ENCODE measurements at regions not wholly inside any gene's neighbourhood (a gene's known extent, or its start where the extent isn't known, plus 50 kb on each side); places are given as distances from the start of the nearest gene placed in this dataset.

DNA sequence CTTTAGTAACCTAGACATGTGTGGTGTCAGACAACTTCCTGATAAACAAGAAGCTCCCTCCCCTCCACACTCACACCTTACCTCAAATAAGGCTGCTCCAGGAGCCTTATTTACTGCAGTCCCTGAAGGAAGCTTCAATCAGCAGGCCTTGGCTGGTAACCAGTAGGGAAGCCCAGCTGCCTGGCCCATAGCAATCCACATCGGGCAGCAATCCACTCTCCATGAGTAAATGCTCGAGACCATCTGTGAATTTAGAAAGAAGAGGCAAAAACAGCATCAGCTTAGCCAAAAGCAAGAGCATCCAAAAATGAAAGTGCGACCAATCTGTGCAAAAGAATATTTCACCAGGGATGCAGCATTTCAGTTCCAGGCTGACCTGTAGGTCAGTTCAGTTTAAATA lies 213.3 kb upstream of the TUSC1 start:
- TF ChIP-seq, protein P1, sequence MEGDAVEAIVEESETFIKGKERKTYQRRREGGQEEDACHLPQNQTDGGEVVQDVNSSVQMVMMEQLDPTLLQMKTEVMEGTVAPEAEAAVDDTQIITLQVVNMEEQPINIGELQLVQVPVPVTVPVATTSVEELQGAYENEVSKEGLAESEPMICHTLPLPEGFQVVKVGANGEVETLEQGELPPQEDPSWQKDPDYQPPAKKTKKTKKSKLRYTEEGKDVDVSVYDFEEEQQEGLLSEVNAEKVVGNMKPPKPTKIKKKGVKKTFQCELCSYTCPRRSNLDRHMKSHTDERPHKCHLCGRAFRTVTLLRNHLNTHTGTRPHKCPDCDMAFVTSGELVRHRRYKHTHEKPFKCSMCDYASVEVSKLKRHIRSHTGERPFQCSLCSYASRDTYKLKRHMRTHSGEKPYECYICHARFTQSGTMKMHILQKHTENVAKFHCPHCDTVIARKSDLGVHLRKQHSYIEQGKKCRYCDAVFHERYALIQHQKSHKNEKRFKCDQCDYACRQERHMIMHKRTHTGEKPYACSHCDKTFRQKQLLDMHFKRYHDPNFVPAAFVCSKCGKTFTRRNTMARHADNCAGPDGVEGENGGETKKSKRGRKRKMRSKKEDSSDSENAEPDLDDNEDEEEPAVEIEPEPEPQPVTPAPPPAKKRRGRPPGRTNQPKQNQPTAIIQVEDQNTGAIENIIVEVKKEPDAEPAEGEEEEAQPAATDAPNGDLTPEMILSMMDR (IDR thresholded peaks at IDR 0.05; ENCODE audit: extremely low read depth, insufficient read depth, missing control alignments) = no peak
- no peak for DNase-seq (ENCODE audit: low spot score)
- in situ Hi-C loops (cut with MboI; ENCODE audit: low pct_unique_long_range_greater_than_20kb, low sequenced_read_pairs, unreplicated experiment) = no loop called here

DNA sequence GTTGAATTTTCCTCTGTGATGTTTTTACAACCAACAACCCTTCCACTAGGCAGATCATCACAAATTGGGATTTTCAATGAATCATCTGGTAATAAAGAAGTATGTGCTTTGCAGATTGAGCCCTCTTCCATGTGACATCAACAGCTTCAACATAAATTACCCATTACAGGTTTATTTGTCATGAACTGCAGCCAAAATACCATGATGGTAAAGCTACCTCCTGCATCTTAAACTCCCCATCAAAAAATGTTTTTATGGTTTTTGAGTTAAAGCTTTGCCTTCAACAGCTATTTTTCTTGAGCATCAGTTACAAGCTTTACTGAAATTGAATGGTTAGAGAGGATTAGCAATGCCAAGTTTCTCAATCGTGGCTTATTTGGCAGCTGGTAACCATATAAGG lies 211.4 kb upstream of the TUSC1 start:
- in situ Hi-C loops (cut with MboI; ENCODE audit: low pct_unique_long_range_greater_than_20kb, low sequenced_read_pairs, unreplicated experiment) = no loop called here
- DNase-seq (ENCODE audit: low spot score) = no peak
- TF ChIP-seq, protein P1 (IDR thresholded peaks at IDR 0.05; ENCODE audit: extremely low read depth, insufficient read depth, missing control alignments) = no peak

DNA sequence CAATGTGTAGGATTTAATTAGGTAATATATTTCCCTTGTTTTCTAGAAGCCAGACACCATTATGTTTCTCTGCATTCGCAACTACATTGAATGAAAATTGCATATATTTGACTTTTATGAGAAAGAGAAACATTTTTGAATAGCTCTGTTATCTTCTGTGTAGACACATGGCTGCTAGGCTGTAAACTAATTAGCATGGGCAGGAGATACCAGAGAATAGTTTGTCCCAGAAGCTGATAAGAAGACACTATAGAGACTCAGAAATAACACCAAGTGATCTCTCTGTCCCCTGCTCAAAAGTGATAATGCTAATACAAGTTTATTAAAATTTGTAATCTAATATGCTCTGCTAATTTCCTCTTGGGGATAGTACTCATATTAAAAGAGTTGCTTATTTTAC lies 198.0 kb upstream of the TUSC1 start:
- TF ChIP-seq, protein P1 (IDR thresholded peaks at IDR 0.05; ENCODE audit: extremely low read depth, insufficient read depth, missing control alignments) = no peak
- no peak for DNase-seq (ENCODE audit: low spot score)
- in situ Hi-C loops (cut with MboI; ENCODE audit: low pct_unique_long_range_greater_than_20kb, low sequenced_read_pairs, unreplicated experiment) = no loop called here

DNA sequence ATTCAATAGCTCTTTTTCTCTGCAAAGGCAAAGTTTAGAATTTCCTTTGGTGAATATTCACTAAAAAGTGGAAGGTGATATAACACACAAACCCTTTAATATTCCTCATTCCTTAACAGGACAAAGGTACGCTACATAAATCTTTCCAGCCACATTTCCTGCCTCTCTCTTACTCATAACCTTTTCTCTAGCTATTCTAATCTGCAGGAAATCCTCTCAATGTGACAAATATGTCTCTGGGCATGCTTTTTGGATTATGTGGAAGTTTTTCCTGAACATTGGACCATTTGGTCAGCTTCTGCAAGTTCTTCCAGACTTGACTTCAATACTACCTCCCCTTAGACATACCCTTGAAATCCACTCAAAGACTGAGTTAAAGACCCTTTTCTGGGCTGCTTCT lies 186.3 kb upstream of the TUSC1 start:
- in situ Hi-C loops (cut with MboI; ENCODE audit: low pct_unique_long_range_greater_than_20kb, low sequenced_read_pairs, unreplicated experiment) = no loop called here
- TF ChIP-seq, protein P1 (IDR thresholded peaks at IDR 0.05; ENCODE audit: extremely low read depth, insufficient read depth, missing control alignments) = no peak
- DNase-seq (ENCODE audit: low spot score) = no peak

DNA sequence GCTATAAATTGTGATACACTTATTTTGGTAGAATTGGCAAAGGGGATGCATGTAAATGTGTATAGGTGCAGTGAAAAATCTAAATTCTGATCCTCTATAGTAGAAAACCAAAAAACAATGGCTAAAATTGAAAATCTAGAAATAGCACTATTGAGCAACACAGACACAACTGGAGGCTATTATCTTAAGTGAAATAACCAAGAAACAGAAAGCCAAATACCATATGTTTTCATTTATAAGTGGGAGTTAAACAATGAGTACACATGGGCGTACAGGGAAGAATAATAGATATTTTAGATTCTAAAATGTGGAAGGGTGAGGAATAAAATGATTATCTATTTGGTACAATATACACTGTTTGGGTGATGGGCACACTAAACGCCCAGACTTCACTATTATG lies 183.2 kb upstream of the TUSC1 start:
- in situ Hi-C loops (cut with MboI; ENCODE audit: low pct_unique_long_range_greater_than_20kb, low sequenced_read_pairs, unreplicated experiment) = no loop called here
- TF ChIP-seq, protein P1 (IDR thresholded peaks at IDR 0.05; ENCODE audit: extremely low read depth, insufficient read depth, missing control alignments) = no peak
- no peak for DNase-seq (ENCODE audit: low spot score)

DNA sequence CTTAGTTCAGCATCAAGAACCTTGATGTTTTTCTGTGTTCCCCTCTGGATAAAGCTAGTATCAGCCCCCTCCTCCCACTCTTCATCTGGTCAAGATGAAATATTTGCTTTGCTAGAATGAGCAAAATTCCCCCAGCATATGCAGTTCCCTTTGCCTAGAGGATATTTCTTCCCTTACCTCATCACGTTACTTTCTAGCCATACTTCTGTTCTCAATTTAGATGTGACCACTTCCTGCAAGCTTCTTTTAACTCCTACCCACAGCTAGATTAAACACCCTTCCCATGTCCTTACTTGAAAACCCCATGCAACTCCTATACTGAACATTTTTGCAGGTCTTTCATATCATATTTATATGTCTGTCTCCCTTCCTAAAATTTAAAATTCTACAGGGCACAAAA lies 178.9 kb upstream of the TUSC1 start:
- DNase-seq (ENCODE audit: low spot score) = no peak
- in situ Hi-C loops (cut with MboI; ENCODE audit: low pct_unique_long_range_greater_than_20kb, low sequenced_read_pairs, unreplicated experiment) = no loop called here
- TF ChIP-seq, protein P1 (IDR thresholded peaks at IDR 0.05; ENCODE audit: extremely low read depth, insufficient read depth, missing control alignments) = no peak

DNA sequence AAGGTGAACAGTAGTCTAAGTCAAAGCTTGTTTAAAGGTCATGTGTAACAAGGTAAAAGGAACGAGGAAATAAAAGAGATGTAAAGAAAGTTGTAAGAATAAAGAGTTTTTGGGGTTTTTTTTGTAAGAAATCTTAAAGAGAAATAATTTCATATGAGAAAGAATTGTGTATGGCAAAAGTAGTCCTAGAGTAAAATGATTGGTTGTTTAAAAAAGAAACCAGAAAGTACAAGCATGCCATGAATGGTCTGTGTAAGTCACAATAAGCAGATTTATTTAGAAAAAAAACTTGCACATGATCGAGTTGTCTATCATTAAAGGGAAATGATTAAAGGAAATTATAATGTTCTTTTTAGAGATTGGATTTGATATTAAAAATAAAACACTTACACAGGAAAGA lies 172.6 kb upstream of the TUSC1 start:
- in situ Hi-C loops (cut with MboI; ENCODE audit: low pct_unique_long_range_greater_than_20kb, low sequenced_read_pairs, unreplicated experiment) = no loop called here
- TF ChIP-seq, protein P1 (IDR thresholded peaks at IDR 0.05; ENCODE audit: extremely low read depth, insufficient read depth, missing control alignments) = no peak
- no peak for DNase-seq (ENCODE audit: low spot score)

Data from GM13977 (cell line).